HT-29 (cell line): ENCODE measurements at regions not wholly inside any gene's neighbourhood (a gene's known extent, or its start where the extent isn't known, plus 50 kb on each side); places are given as distances from the start of the nearest gene placed in this dataset.
A peak's percentile ranks its signal among the peaks of the same experiment; 100 is the strongest.

Source experiments
- DNase-seq: peaks from one replicate; pipeline ENCODE4 v3.0.0-alpha.2; 2015; ENCODE audit warnings: low spot score

DNA sequence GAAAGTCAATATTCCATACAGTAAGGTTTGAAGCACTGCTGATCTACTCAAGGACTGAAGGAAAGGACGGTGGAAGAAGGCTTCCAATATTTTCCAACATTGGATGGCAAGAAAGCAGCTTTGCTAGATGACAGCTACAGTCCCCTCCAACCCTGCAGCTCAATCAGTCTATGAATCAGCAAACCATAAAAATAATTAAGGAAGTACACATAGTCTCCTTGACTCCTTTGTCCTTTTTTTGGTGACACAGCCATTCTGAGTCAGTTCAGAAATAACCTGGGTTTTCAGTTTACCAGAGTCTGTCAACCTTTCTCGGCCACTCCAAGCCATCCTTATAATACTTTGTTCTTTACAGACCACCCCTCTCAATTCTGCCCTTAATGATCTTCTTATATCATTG lies 232.5 kb downstream of the IBTK start:
- no peak for DNase-seq

DNA sequence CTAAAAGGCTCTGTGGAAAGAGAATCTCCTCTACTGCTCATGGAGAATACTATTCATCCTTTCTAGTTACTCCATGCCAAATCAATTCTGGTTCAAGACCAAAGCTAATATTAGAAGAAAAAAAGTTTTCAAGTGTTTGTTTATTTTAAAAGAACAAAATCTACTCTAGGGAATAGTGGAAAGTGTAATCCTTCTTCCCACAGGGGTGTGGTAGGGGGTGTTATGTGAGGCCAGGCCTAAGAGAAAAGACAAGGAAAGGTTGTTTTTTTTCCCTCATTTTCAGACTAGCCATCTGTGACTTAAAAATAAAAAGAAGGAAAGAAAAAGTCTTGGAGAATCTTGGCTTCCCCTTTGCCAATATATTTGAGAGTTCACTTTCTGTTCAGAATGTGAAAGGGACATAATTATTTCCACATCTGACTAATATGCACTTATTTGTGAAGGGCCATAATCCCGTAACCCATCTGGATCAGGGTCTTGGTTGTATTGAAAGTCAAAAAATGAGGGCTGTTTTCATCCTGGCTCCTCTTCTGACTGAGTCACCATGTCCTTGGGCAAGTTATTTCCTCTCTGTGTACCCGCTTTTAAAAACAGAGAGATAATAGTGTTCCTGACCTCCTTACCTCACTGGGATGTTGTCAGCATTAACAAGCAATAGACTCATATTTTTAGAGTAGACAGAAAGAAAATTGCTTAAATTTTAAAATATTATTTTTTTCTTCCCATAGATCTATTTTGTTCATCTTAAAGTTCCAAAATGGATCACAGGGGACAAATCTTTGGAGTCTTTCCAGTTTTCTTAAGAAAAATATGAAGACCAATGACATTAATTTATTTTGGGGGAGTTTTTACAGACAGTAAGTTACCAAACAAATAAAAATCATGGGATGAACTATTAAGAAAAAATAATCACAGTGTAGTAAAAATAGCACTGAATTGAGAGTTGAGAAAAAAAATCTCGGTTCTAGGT lies 233.7 kb downstream of the IBTK start:
- no peak for DNase-seq

- peak; percentile 28 for DNase-seq
These were observed 241.4 kb downstream of the IBTK start for GRCh38 chr6:82006027-82006738.

DNA sequence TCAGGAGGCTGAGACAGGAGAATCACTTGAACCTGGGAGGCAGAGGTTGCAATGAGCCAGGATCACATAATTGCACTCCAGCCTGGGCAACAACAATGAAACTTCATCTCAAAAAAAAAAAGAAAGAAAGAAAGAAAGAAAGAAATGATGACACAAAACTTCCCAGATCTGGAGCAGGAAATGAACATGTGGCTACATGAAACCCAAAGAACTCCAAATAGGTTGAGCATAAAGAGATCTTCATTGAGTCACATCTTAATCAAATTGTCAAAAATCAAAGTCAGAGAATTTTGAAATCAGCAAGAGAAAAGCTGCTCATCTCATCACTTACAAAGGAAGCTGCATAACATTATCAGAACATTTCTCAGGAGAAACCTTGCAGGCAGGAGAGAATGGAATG lies 247.0 kb downstream of the IBTK start:
- no peak for DNase-seq

DNA sequence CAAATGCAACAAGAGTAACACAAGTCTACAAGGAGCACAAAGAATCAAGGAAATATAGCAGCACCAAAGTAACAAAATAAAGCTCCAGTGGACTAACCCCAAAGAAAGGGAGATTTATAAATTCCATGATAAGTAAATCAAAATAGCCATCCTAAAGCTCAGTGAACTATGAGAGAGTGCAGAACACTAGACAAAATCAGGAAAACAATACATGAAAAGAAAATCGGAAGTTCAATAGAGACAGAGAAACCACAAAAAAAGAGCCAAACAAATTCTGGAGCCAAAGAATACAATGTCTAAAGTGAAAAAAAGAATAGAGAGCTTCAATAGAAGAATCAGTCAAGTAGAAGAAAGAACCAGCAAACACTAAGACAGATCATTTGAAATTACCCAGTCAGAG lies 247.3 kb upstream of the TENT5A start:
- DNase-seq: no peak

DNA sequence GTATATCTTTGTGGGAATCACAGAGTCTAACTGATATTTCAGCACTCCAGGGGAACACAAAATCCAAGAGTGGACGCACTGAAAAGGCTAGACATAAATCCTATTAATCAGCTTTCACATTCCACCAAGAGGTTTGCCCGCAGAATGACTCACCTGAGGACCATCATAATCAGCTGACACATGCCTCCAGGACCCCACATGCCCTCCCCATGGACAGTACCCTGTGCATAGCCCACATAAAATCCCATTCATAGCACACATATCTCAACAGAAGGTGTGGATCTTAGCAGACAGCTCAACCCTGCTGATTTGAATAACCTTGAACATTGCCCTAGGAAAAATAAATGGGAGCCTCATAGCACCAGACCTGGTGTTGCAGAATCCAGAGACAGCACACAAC lies 246.8 kb upstream of the TENT5A start:
- no peak for DNase-seq

DNA sequence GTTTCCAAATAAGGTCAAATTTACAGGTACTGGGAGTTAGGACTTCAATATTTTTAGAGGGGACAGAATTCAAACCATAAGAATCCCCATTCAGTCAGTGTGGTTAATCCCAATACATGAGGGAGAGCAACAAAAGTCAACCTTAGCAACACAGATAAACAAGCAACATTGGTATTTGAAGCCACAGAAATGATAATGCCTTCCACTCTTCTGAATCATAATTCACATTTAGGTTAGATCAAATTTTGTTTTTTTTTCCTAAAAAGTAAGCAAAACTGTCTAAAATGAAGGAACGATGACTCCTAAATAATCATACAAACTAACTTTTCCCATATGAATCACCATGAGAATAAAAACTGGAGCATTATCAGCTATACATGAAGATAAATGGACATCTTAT lies 246.0 kb upstream of the TENT5A start:
- DNase-seq: no peak

GRCh38 chr6:81997090-81997926 lies 244.8 kb upstream of the TENT5A start:
- no peak for DNase-seq

GRCh38 chr6:81996414-81996813 lies 243.9 kb upstream of the TENT5A start:
- no peak for DNase-seq

GRCh38 chr6:81995548-81996289 lies 243.2 kb upstream of the TENT5A start:
- no peak for DNase-seq

DNA sequence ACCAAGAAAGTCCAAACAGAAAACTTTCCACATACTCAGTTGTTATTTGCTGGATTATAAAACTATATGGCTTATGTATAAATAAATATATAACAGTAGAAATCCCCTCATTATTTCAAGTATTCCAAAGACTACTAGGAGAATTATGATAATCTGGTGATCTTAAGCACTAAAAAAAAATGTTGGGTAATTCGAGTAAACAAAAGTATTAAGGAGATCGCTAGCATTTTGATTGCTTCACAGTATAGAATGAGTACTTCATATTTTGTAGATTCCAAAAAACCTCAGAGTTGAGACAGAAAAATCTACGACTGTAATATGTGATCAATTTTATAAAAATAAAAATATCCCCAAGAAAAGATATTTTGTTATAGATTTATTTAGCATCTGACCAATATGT lies 236.4 kb upstream of the TENT5A start:
- DNase-seq: no peak

DNA sequence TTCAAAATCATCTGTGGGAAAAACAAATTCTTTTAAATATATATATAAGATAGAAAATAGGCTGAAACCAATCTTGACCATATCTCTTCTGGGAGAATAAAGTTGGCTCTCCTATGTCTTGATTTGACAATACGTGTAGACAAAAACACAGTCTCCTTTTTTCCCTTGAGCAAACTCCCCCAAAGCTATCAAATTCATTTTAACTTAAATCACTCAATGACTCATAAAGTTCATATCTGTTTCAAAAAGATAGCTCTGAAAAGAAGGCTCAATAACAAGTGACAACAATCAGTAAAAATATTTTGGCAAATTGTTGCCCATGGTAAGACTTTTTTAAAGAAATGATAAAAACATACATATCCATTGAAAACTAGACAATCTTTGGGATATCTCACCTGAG lies 236.0 kb upstream of the TENT5A start:
- no peak for DNase-seq

- DNase-seq: no peak
These were observed 234.8 kb upstream of the TENT5A start for GRCh38 chr6:81987293-81987692.

DNA sequence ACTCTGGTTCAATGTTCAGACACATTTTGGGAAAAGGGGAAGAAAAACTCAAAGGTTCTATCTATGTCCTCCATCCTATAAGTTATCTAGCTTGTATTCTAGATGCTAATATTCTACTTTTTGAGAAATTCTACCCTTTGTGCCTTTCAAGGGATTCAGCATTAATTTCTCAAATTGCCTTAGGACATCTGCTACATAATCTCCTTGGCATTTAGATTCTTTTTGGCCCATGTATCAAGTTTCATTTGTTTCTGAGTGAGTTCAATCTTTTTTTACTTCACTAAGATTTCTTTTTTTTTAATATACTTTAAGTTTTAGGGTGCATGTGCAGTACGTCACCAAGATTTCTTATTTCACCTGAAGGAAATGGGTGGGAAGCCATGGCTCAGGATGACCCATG lies 232.7 kb upstream of the TENT5A start:
- DNase-seq: no peak

- DNase-seq: no peak
These were observed 232.1 kb upstream of the TENT5A start for GRCh38 chr6:81984599-81984998.

GRCh38 chr6:81981812-81982211 lies 229.3 kb upstream of the TENT5A start:
- DNase-seq: no peak

DNA sequence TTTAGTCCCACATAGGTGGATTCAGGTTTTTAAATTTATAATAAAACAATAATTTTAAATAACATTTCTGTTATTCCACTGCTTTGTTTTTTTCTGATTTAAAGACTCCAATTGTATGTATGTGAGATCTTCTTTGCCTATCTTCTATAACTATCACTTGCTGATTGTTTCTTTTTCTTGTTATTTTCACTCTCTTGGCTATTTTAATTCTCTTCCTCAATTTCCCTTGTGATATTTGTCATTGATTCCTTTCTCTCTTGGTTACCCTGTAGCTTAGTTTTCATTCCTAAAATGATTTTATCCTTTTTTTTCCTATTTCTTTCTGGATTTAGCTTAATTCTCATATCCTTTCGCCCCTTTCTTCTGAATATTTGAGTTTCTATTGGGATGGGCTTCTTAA lies 227.3 kb upstream of the TENT5A start:
- no peak for DNase-seq

GRCh38 chr6:81979329-81979728 lies 226.8 kb upstream of the TENT5A start:
- DNase-seq: no peak

DNA sequence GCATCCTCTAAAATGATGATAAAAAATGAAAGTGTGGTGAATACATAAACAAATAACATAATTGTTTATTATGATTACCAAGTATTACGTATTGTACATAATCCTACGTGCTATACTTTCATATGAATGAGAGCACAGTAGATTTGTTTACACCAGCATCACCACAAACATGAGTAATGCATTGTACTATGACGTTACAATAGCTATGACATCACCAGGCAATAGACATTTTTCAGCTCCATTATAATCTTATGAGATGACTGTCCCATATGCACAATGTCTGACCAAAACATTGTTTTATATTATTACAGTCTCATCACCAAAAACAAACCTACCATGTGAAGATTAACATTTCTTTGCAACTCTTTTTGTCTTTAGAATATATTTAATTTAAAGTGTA lies 225.7 kb upstream of the TENT5A start:
- DNase-seq: no peak

DNA sequence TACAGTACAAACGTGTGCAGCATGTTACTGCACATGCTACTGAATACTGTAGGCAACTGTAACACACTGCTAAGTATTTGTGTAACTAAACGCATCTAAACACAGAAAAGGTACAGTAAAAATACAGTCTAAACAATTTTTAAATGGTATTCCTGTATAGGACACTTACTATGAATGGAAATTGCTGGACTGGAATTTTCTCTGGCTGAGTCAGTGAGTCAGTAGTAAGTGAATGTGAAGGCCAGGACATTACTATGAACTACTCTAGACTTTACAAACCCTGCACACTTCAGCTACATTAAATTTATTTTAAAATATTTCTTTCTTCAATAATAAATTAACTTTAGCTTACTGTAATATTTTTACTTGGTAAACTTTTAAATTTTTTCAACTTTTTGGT lies 225.0 kb upstream of the TENT5A start:
- DNase-seq: no peak

- DNase-seq: no peak
These were observed 217.3 kb upstream of the TENT5A start for GRCh38 chr6:81969814-81970213.
